ENCODE measurements at regions not wholly inside any gene's neighbourhood (a gene's known extent, or its start where the extent isn't known, plus 50 kb on each side); places are given as distances from the start of the nearest gene placed in this dataset.

- Histone ChIP-seq H3K27ac (ENCODE audit: low read depth, low read length, poor library complexity, severe bottlenecking) (no peak overlapping the region), H3K79me2 (ENCODE audit: insufficient read depth, low read length) (no peaks in the 10 kb centered on the region), H2AFZ (ENCODE audit: low read length) (no peak overlapping the region), H3K4me1 (ENCODE audit: insufficient read depth, low read length, severe bottlenecking) (no peaks in the 10 kb centered on the region), H4K20me1 (ENCODE audit: insufficient read depth, low read length) (no peaks in the 10 kb centered on the region), H3K4me3 (ENCODE audit: low read depth, low read length, poor library complexity, severe bottlenecking) (no peak overlapping the region), H3K9me3 (ENCODE audit: low read length) (no peaks in the 10 kb centered on the region), H3K9me2 (ENCODE audit: low read depth, low read length) (no peaks in the 10 kb centered on the region), H3K4me2 (ENCODE audit: low read length) (no peak overlapping the region), H3F3A (ENCODE audit: insufficient read depth, low read length) (no peaks in the 10 kb centered on the region), H3K36me3 (ENCODE audit: insufficient read depth, low read length) (no peaks in the 10 kb centered on the region), H3K27me3 (ENCODE audit: insufficient read depth, low read length) (no peaks in the 10 kb centered on the region), H3K9ac (ENCODE audit: low read length) (no peak overlapping the region)
- TF ChIP-seq EZH2 (IDR thresholded peaks at IDR 0.05; ENCODE audit: borderline replicate concordance, low read length) (no peak), CTCF (IDR thresholded peaks at IDR 0.05; ENCODE audit: low read length) (no peak)
These were observed 86.8 kb upstream of the NOL4 start for GRCh38 chr18:34311468-34311867.

DNA sequence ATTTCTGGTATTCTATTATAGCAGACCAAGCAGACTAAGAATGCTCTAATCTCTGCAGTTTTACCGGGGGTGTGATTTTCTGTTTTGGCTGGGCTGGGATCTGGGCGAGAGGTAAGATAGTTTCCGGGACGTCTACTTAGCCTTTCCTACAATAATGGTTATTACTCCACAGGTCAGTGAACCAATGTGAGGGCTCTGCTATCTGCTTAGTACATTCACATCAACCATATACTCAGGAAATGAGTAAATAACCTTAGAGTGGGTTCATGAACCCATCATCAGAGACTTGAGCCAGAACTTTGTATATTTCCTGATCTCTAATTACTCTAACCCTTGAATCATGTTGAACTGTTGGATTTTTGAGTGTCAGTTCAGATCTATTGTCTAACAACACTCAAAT is 90.1 kb upstream of the NOL4 start:
- no peak overlapping the region for H3K9ac ChIP-seq (ENCODE audit: low read length)
- H3K79me2 ChIP-seq (ENCODE audit: insufficient read depth, low read length), result no peaks in the 10 kb centered on the region
- no peaks in the 10 kb centered on the region for H3K9me2 ChIP-seq (ENCODE audit: low read depth, low read length)
- no peak overlapping the region for H2AFZ ChIP-seq (ENCODE audit: low read length)
- no peaks in the 10 kb centered on the region for H3K36me3 ChIP-seq (ENCODE audit: insufficient read depth, low read length)
- no peaks in the 10 kb centered on the region for H3K4me1 ChIP-seq (ENCODE audit: insufficient read depth, low read length, severe bottlenecking)
- TF ChIP-seq CTCF (IDR thresholded peaks at IDR 0.05; ENCODE audit: low read length) (no peak), EZH2 (IDR thresholded peaks at IDR 0.05; ENCODE audit: borderline replicate concordance, low read length) (no peak)
- no peak overlapping the region for H3K27ac ChIP-seq (ENCODE audit: low read depth, low read length, poor library complexity, severe bottlenecking)
- H3F3A ChIP-seq (ENCODE audit: insufficient read depth, low read length), result no peaks in the 10 kb centered on the region
- no peaks in the 10 kb centered on the region for H3K9me3 ChIP-seq (ENCODE audit: low read length)
- no peaks in the 10 kb centered on the region for H4K20me1 ChIP-seq (ENCODE audit: insufficient read depth, low read length)
- no peak overlapping the region for H3K4me3 ChIP-seq (ENCODE audit: low read depth, low read length, poor library complexity, severe bottlenecking)
- H3K27me3 ChIP-seq (ENCODE audit: insufficient read depth, low read length), result no peaks in the 10 kb centered on the region
- no peak overlapping the region for H3K4me2 ChIP-seq (ENCODE audit: low read length)

- Histone ChIP-seq H3K36me3 (ENCODE audit: insufficient read depth, low read length) (no peaks in the 10 kb centered on the region), H2AFZ (ENCODE audit: low read length) (no peak overlapping the region), H3K4me3 (ENCODE audit: low read depth, low read length, poor library complexity, severe bottlenecking) (no peak overlapping the region), H3K27ac (ENCODE audit: low read depth, low read length, poor library complexity, severe bottlenecking) (no peak overlapping the region), H3K79me2 (ENCODE audit: insufficient read depth, low read length) (no peaks in the 10 kb centered on the region), H3K9ac (ENCODE audit: low read length) (no peak overlapping the region), H3K9me2 (ENCODE audit: low read depth, low read length) (no peaks in the 10 kb centered on the region), H3K4me2 (ENCODE audit: low read length) (no peak overlapping the region), H3K4me1 (ENCODE audit: insufficient read depth, low read length, severe bottlenecking) (no peaks in the 10 kb centered on the region), H4K20me1 (ENCODE audit: insufficient read depth, low read length) (no peaks in the 10 kb centered on the region), H3K27me3 (ENCODE audit: insufficient read depth, low read length) (no peaks in the 10 kb centered on the region), H3K9me3 (ENCODE audit: low read length) (no peaks in the 10 kb centered on the region), H3F3A (ENCODE audit: insufficient read depth, low read length) (no peaks in the 10 kb centered on the region)
- TF ChIP-seq CTCF (IDR thresholded peaks at IDR 0.05; ENCODE audit: low read length) (no peak), EZH2 (IDR thresholded peaks at IDR 0.05; ENCODE audit: borderline replicate concordance, low read length) (no peak)
These were observed 91.1 kb upstream of the NOL4 start for GRCh38 chr18:34315591-34316352.
